Naive thymus-derived CD4-positive, alpha-beta T cell (primary cell): ENCODE measurements at regions not wholly inside any gene's neighbourhood (a gene's known extent, or its start where the extent isn't known, plus 50 kb on each side); places are given as distances from the start of the nearest gene placed in this dataset.

Experiments
- ATAC-seq: fragments of 150-1000 bp; cut with Tn5 transposase; 2 replicates; pipeline ENCODE4 v1.10.0; 2021; ENCODE audit warnings: mild to moderate bottlenecking, moderate library complexity
- CTCF ChIA-PET: fragments of 350-600 bp; sonication (Branson Sonifier 250); formaldehyde crosslinking; loops from one replicate; lab custom pipeline; 2021; ENCODE audit warnings: antibody characterized with exemption; lab: Charles Lee
- POLR2A ChIA-PET: fragments of 350-600 bp; sonication (Branson Sonifier 250); formaldehyde crosslinking; loops from one replicate; lab custom pipeline; 2021; ENCODE audit warnings: antibody characterized with exemption, inconsistent platforms; lab: Charles Lee
- DNase-seq, 9 donors: peaks; one replicate each; pipeline versions ENCODE4 v3.0.0 to v3.0.0-alpha.2; 2020 to 2022; ENCODE audit warnings: mixed read lengths in 1 of 9
- H3K27ac ChIP-seq: one replicate; pipeline ENCODE4 v1.7.0; 2013; ENCODE audit warnings: mild to moderate bottlenecking, low read depth, low read length, moderate library complexity
- H3K27me3 ChIP-seq, 2 donors: one replicate each; pipeline ENCODE4 v1.7.0; 2013; ENCODE audit warnings: low read length in 2 of 2, mild to moderate bottlenecking in 2 of 2, moderate library complexity in 2 of 2; ENCODE audit not compliant: control insufficient read depth in 2 of 2, insufficient read depth in 2 of 2
- H3K36me3 ChIP-seq, 3 experiments: 1 replicate in 2 of 3; 2 replicates in 1 of 3; pipeline ENCODE4 v1.7.0; 2013; ENCODE audit warnings: low read length in 3 of 3, mild to moderate bottlenecking in 3 of 3, moderate library complexity in 1 of 3; ENCODE audit not compliant: insufficient read depth in 3 of 3, control insufficient read depth in 2 of 3
- H3K4me1 ChIP-seq, 2 donors: one replicate each; pipeline ENCODE4 v1.7.0; 2013; ENCODE audit warnings: low read length in 2 of 2, mild to moderate bottlenecking in 2 of 2, moderate library complexity in 1 of 2; ENCODE audit not compliant: control insufficient read depth in 2 of 2, insufficient read depth in 2 of 2
- H3K4me3 ChIP-seq: 2 replicates; pipeline ENCODE4 v1.7.0; 2013; ENCODE audit warnings: mild to moderate bottlenecking, low read length
- H3K9me3 ChIP-seq, 3 experiments: 1 replicate in 2 of 3; 2 replicates in 1 of 3; pipeline ENCODE4 v1.7.0; 2013; ENCODE audit warnings: low read length in 3 of 3; ENCODE audit not compliant: control insufficient read depth in 2 of 3
- H3K27ac Mint-ChIP-seq, 9 donors: one replicate each; pipeline ENCODE4 v1.8.0; 2020 to 2022; ENCODE audit warnings: mixed read lengths in 9 of 9, mild to moderate bottlenecking in 8 of 9, moderate library complexity in 5 of 9, inconsistent platforms in 2 of 9
- H3K27me3 Mint-ChIP-seq, 5 donors: one replicate each; pipeline ENCODE4 v1.8.0; 2021 to 2022; ENCODE audit warnings: mixed read lengths in 5 of 5, mild to moderate bottlenecking in 1 of 5
- H3K36me3 Mint-ChIP-seq, 5 donors: one replicate each; pipeline ENCODE4 v1.8.0; 2020 to 2022; ENCODE audit warnings: mixed read lengths in 5 of 5, mild to moderate bottlenecking in 3 of 5, inconsistent platforms in 1 of 5
- H3K4me1 Mint-ChIP-seq, 7 donors: one replicate each; pipeline ENCODE4 v1.8.0; 2020 to 2022; ENCODE audit warnings: mixed read lengths in 7 of 7, mild to moderate bottlenecking in 3 of 7, inconsistent platforms in 1 of 7
- H3K4me3 Mint-ChIP-seq, 10 donors: one replicate each; pipeline ENCODE4 v1.8.0; 2020 to 2022; ENCODE audit warnings: mild to moderate bottlenecking in 10 of 10, mixed read lengths in 10 of 10, moderate library complexity in 6 of 10, inconsistent platforms in 2 of 10
- H3K9me3 Mint-ChIP-seq, 11 donors: one replicate each; pipeline ENCODE4 v1.8.0; 2020 to 2022; ENCODE audit warnings: mixed read lengths in 11 of 11, mild to moderate bottlenecking in 4 of 11, inconsistent platforms in 1 of 11, moderate library complexity in 1 of 11
- intact Hi-C, 2 donors: fragments of 100-400 bp; cut with micrococcal nuclease; formaldehyde crosslinking; loops; one replicate each; pipeline ENCODE4 v1.15.1; 2023

DNA sequence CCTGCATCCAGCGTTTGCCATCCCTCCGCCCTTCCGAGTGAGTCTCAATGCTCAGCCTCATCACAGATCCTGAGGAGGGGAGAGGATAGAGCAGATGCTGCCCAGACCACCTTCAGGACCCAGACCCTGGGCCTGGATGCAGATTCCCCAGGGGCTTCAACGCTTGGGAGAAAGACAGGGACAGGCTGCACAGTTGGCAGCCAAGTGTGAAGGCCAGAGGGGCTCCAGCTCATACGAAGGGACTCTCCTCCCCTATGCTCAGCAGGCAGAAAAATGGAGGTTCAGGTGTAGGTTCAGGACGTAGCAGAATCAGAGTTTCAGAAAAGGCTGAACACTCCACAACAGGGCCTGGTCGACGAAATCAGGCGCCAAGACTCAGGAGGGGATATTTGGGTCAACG lies 378.5 kb upstream of the IRX1 start:
- H3K4me1 Mint-ChIP-seq = peaks cover 0 to 1% (median 0%) of the 10 kb centered on the region in 7 donors
- Histone ChIP-seq H3K4me3 (no peak overlapping the region), H3K27me3 (no peaks in the 10 kb centered on the region), H3K27ac (no peak overlapping the region), H3K36me3 (no peaks in the 10 kb centered on the region), H3K9me3 (no peaks in the 10 kb centered on the region), H3K4me1 (no peaks in the 10 kb centered on the region)
- ATAC-seq (no peak), DNase-seq (no peak)
- H3K27me3 Mint-ChIP-seq = no peaks in the 10 kb centered on the region
- H3K9me3 Mint-ChIP-seq = peaks cover 0 to 12% (median 0%) of the 10 kb centered on the region in 11 donors
- H3K27ac Mint-ChIP-seq = no peak overlapping the region
- intact Hi-C loops = no loop called here
- H3K4me3 Mint-ChIP-seq = no peak overlapping the region
- ChIA-PET CTCF (no interaction called here), POLR2A (no interaction called here)
- H3K36me3 Mint-ChIP-seq = no peaks in the 10 kb centered on the region

DNA sequence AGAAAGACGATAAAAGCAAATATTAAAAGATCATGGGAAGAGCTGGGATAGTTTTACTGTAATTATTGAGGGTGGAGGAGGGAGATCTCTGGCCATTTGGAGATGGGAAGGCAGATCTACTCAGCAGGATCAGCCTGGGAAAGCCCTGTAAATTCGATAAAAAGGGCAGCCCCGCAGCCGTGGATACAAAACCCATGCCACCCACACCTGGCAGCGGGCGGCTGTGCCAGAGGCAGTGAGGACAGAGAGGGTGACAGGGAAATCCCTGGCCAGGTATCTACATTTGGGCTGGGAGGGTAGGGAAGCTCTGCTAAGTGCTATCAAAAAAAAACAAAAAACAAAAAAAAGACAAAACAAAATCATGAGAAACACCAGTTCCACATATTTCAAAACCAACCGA lies 379.2 kb upstream of the IRX1 start:
- H3K4me3 Mint-ChIP-seq = no peak overlapping the region
- Histone ChIP-seq H3K9me3 (peaks cover 0 to 4% (median 0%) of the 10 kb centered on the region in 3 experiments), H3K4me1 (no peaks in the 10 kb centered on the region), H3K27ac (no peak overlapping the region), H3K4me3 (no peak overlapping the region), H3K27me3 (no peaks in the 10 kb centered on the region), H3K36me3 (no peaks in the 10 kb centered on the region)
- DNase-seq = no peak
- POLR2A ChIA-PET = no interaction called here
- H3K27me3 Mint-ChIP-seq = no peaks in the 10 kb centered on the region
- H3K9me3 Mint-ChIP-seq = peaks cover 0 to 12% (median 0%) of the 10 kb centered on the region in 11 donors
- H3K4me1 Mint-ChIP-seq = peaks cover 0 to 1% (median 0%) of the 10 kb centered on the region in 7 donors
- CTCF ChIA-PET = no interaction called here
- H3K27ac Mint-ChIP-seq = no peak overlapping the region
- no peaks in the 10 kb centered on the region for H3K36me3 Mint-ChIP-seq
- intact Hi-C loops = no loop called here
- no peak for ATAC-seq

DNA sequence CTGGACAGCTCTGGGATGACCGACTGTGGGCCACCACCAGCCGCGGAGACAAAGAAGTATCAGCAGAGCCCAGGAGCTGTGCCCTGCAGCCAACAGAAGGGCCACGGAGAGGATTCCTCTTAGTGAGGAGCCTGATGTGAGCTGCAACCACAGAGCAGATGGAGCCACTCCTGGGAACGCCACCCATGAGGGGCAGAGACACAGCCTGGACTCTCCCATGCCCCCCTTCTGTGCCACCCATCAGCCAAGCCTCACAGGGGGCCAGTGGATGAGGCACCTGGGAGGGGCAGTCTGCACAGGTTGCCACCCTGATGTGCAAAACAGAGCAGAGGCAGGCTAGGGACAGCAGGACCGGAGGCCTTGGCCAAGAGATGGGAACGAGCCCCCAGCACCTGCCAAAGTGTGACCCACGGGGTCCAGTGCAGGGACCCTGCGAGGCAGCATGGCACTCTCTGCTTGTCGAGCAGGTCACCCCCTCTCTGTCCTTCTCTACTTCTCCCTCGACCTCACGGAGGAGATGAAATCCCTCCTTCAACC lies 380.7 kb upstream of the IRX1 start:
- no peak for ATAC-seq
- no peak overlapping the region for H3K4me3 ChIP-seq
- no peaks in the 10 kb centered on the region for H3K36me3 ChIP-seq
- H3K4me1 ChIP-seq = no peaks in the 10 kb centered on the region
- peaks cover 0 to 4% (median 0%) of the 10 kb centered on the region in 3 experiments for H3K9me3 ChIP-seq
- Mint-ChIP-seq H3K9me3 (peaks cover 0 to 11% (median 0%) of the 10 kb centered on the region in 11 donors), H3K4me3 (no peak overlapping the region), H3K27ac (no peak overlapping the region), H3K27me3 (no peaks in the 10 kb centered on the region), H3K36me3 (no peaks in the 10 kb centered on the region), H3K4me1 (peaks cover 0 to 1% (median 0%) of the 10 kb centered on the region in 7 donors)
- no peaks in the 10 kb centered on the region for H3K27me3 ChIP-seq
- POLR2A ChIA-PET = no interaction called here
- DNase-seq = no peak
- H3K27ac ChIP-seq = no peak overlapping the region
- CTCF ChIA-PET = no interaction called here
- intact Hi-C loops = no loop called here

DNA sequence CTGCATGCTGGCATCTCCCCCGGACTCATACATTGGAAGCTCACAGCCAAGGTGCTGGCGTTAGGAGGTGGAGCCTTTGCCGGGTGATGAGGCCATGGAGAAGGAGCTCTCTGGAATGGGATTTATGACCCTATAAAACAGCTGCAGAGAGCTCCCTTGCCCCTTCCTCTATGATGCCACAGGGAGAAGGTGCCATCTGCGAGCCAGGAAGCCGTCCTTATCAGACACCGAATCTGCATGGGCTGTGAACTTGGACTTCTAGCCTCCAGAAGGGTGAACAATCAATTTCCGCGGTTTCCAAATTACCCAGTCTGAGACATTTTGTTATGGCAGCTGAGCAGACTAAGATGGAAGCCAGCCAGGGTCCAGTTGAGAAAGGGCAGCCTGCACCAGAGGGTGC lies 381.2 kb upstream of the IRX1 start:
- Histone ChIP-seq H3K4me3 (no peak overlapping the region), H3K27ac (no peak overlapping the region), H3K36me3 (no peaks in the 10 kb centered on the region), H3K27me3 (no peaks in the 10 kb centered on the region), H3K9me3 (peaks cover 0 to 4% (median 0%) of the 10 kb centered on the region in 3 experiments), H3K4me1 (no peaks in the 10 kb centered on the region)
- peaks cover 0 to 1% (median 0%) of the 10 kb centered on the region in 7 donors for H3K4me1 Mint-ChIP-seq
- CTCF ChIA-PET = no interaction called here
- H3K9me3 Mint-ChIP-seq = peaks cover 0 to 11% (median 0%) of the 10 kb centered on the region in 11 donors
- intact Hi-C loops = no loop called here
- no peak overlapping the region for H3K4me3 Mint-ChIP-seq
- no peak for DNase-seq
- no peaks in the 10 kb centered on the region for H3K36me3 Mint-ChIP-seq
- no peaks in the 10 kb centered on the region for H3K27me3 Mint-ChIP-seq
- no peak overlapping the region for H3K27ac Mint-ChIP-seq
- POLR2A ChIA-PET = no interaction called here
- ATAC-seq = no peak

DNA sequence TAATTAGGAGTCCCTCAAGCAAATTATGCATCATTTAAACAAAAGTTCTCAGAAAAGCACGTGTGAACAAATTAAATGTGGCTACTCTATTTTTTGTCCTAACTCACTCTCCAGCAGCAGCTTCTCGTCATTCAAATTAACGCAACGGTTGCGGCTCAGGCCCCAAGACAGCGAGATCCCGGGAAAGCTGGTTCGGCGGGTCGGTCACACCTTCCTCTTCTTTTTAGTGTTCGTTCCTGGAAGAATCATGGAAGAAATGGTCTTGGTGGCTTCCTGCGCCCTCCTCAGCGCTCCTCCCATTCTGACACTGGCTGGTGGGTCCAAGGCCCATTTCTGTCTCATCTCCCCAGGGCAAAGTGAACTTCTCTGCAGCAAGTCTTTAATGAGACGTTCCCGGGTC lies 382.8 kb upstream of the IRX1 start:
- Mint-ChIP-seq H3K4me3 (no peak overlapping the region), H3K9me3 (peaks cover 0 to 11% (median 0%) of the 10 kb centered on the region in 11 donors), H3K27me3 (no peaks in the 10 kb centered on the region), H3K4me1 (peaks cover 0 to 1% (median 0%) of the 10 kb centered on the region in 7 donors), H3K27ac (no peak overlapping the region), H3K36me3 (no peaks in the 10 kb centered on the region)
- Histone ChIP-seq H3K27ac (no peak overlapping the region), H3K9me3 (peaks cover 0 to 4% (median 0%) of the 10 kb centered on the region in 3 experiments), H3K36me3 (no peaks in the 10 kb centered on the region), H3K27me3 (no peaks in the 10 kb centered on the region), H3K4me1 (no peaks in the 10 kb centered on the region), H3K4me3 (no peak overlapping the region)
- ATAC-seq (no peak), DNase-seq (no peak)
- intact Hi-C loops = no loop called here
- CTCF ChIA-PET = no interaction called here
- POLR2A ChIA-PET = no interaction called here

DNA sequence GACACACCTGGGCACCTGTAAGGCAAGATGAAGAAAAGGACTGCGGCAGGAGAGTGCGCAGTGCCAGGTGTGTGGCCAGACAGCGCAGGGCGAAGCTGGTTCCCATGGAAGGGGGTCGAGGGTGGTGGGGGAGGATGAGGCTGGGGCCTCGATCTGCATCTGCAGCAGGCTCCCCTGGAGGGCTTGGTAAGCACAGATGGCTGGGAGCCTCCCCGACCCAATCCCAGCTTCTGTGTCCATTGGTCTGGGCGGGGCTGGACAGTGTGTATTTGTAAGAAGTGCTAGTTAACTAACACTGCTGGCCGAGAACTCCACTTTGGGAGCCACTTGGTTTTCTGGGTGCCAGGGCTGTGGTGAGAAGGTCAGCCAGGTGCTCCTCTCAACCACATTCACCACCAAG lies 385.1 kb upstream of the IRX1 start:
- peaks cover 0 to 11% (median 1%) of the 10 kb centered on the region in 11 donors for H3K9me3 Mint-ChIP-seq
- Histone ChIP-seq H3K4me3 (no peak overlapping the region), H3K36me3 (no peaks in the 10 kb centered on the region), H3K27me3 (no peaks in the 10 kb centered on the region), H3K4me1 (no peaks in the 10 kb centered on the region), H3K27ac (no peak overlapping the region), H3K9me3 (peaks cover 0 to 4% (median 0%) of the 10 kb centered on the region in 3 experiments)
- H3K4me3 Mint-ChIP-seq = no peak overlapping the region
- intact Hi-C loops = no loop called here
- peaks cover 0 to 1% (median 0%) of the 10 kb centered on the region in 5 donors for H3K36me3 Mint-ChIP-seq
- H3K4me1 Mint-ChIP-seq = no peaks in the 10 kb centered on the region
- ATAC-seq (no peak), DNase-seq (no peak)
- POLR2A ChIA-PET = no interaction called here
- peaks cover 0 to 2% (median 0%) of the 10 kb centered on the region in 5 donors for H3K27me3 Mint-ChIP-seq
- CTCF ChIA-PET = no interaction called here
- no peak overlapping the region for H3K27ac Mint-ChIP-seq

DNA sequence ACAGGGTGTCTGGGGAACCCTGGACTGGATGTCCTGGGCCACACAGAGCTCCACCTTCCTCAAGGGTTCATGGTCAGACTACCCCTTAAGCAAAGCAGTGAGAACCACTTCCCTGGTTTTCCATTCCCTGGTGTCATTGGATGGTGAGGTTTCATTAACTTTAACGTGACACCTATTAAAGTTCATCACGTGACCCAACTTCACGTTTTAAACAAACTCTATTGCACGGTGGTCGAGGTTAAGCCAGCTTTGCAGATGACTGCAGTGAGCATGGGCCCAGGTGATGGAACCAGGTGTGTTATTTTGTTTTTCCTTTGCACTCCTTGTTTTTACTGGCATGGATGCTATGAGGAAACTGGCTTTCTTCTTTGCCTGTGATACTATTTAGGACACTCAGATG lies 385.7 kb upstream of the IRX1 start:
- no peaks in the 10 kb centered on the region for H3K4me1 ChIP-seq
- Mint-ChIP-seq H3K27me3 (peaks cover 0 to 5% (median 0%) of the 10 kb centered on the region in 5 donors), H3K9me3 (peaks cover 0 to 14% (median 3%) of the 10 kb centered on the region in 11 donors), H3K27ac (no peak overlapping the region), H3K4me3 (no peak overlapping the region), H3K4me1 (no peaks in the 10 kb centered on the region), H3K36me3 (peaks cover 0 to 3% (median 0%) of the 10 kb centered on the region in 5 donors)
- POLR2A ChIA-PET = no interaction called here
- ATAC-seq = no peak
- H3K4me3 ChIP-seq = no peak overlapping the region
- no peaks in the 10 kb centered on the region for H3K27me3 ChIP-seq
- CTCF ChIA-PET = no interaction called here
- intact Hi-C loops = no loop called here
- no peak overlapping the region for H3K27ac ChIP-seq
- H3K36me3 ChIP-seq = no peaks in the 10 kb centered on the region
- no peak for DNase-seq
- peaks cover 0 to 4% (median 0%) of the 10 kb centered on the region in 3 experiments for H3K9me3 ChIP-seq
